HG02943 (cell line): ENCODE measurements at regions not wholly inside any gene's neighbourhood (a gene's known extent, or its start where the extent isn't known, plus 50 kb on each side); places are given as distances from the start of the nearest gene placed in this dataset.
"Not testable (repeated sequence)": the region's sequence is repeated elsewhere in the genome, so short reads cannot be mapped to it uniquely, and the experiment has no call there.

Source experiments
- ATAC-seq: cut with Tn5 transposase; IDR thresholded peaks from one replicate; pipeline ENCODE4 v1.9.1; 2021; ENCODE audit warnings: mild to moderate bottlenecking, low read depth, moderate library complexity; ENCODE audit not compliant: unreplicated experiment

GRCh38 chr4:160717848-160718247 is 1446.0 kb downstream of the FSTL5 start:
- ATAC-seq = no peak

GRCh38 chr4:160724063-160724462 is 1439.7 kb downstream of the FSTL5 start:
- no peak for ATAC-seq

- ATAC-seq = no peak
Observed at GRCh38 chr4:160745126-160745525, 1418.7 kb downstream of the FSTL5 start.

- not testable (repeated sequence) for ATAC-seq
Observed at GRCh38 chr4:160746585-160746984, 1417.2 kb downstream of the FSTL5 start.

- no peak for ATAC-seq
Observed at GRCh38 chr4:160772668-160773067, 1391.1 kb downstream of the FSTL5 start.

GRCh38 chr4:160795216-160795615 is 1368.6 kb downstream of the FSTL5 start:
- ATAC-seq = no peak

GRCh38 chr4:160808174-160808573 is 1355.6 kb downstream of the FSTL5 start:
- no peak for ATAC-seq

- no peak for ATAC-seq
Observed at GRCh38 chr4:160809576-160809975, 1354.2 kb downstream of the FSTL5 start.

GRCh38 chr4:160810424-160810823 is 1353.4 kb downstream of the FSTL5 start:
- ATAC-seq = no peak

- no peak for ATAC-seq
Observed at GRCh38 chr4:160810941-160811340, 1352.9 kb downstream of the FSTL5 start.

- no peak for ATAC-seq
Observed at GRCh38 chr4:160811956-160812355, 1351.8 kb downstream of the FSTL5 start.

GRCh38 chr4:160814726-160815125 is 1349.1 kb downstream of the FSTL5 start:
- no peak for ATAC-seq

- ATAC-seq = no peak
Observed at GRCh38 chr4:160818571-160818970, 1345.2 kb downstream of the FSTL5 start.

- ATAC-seq = no peak
Observed at GRCh38 chr4:160819791-160820190, 1344.0 kb downstream of the FSTL5 start.

GRCh38 chr4:160824481-160824880 is 1339.3 kb downstream of the FSTL5 start:
- ATAC-seq = no peak

- no peak for ATAC-seq
Observed at GRCh38 chr4:160825644-160826338, 1338.0 kb downstream of the FSTL5 start.

- no peak for ATAC-seq
Observed at GRCh38 chr4:160826339-160826679, 1337.5 kb downstream of the FSTL5 start.

GRCh38 chr4:160831165-160831922 is 1332.5 kb downstream of the FSTL5 start:
- ATAC-seq = no peak

- ATAC-seq = no peak
Observed at GRCh38 chr4:160835789-160836188, 1328.0 kb downstream of the FSTL5 start.

GRCh38 chr4:160836431-160836830 is 1327.4 kb downstream of the FSTL5 start:
- ATAC-seq = no peak

GRCh38 chr4:160846121-160846520 is 1317.7 kb downstream of the FSTL5 start:
- ATAC-seq = no peak

- ATAC-seq = no peak
Observed at GRCh38 chr4:160847228-160847627, 1316.6 kb downstream of the FSTL5 start.
